G401 (cell line): ENCODE measurements at regions not wholly inside any gene's neighbourhood (a gene's known extent, or its start where the extent isn't known, plus 50 kb on each side); places are given as distances from the start of the nearest gene placed in this dataset.
"Not testable (repeated sequence)": the region's sequence is repeated elsewhere in the genome, so short reads cannot be mapped to it uniquely, and the experiment has no call there.

Experiments
- DNase-seq: peaks from one replicate; pipeline ENCODE4 v3.0.0-alpha.2; 2015; ENCODE audit warnings: low spot score
- in situ Hi-C: cut with HindIII; loops from 2 replicates; pipeline ENCODE4 v1.10.0; 2016; ENCODE audit warnings: low sequenced_read_pairs, mixed read lengths

DNA sequence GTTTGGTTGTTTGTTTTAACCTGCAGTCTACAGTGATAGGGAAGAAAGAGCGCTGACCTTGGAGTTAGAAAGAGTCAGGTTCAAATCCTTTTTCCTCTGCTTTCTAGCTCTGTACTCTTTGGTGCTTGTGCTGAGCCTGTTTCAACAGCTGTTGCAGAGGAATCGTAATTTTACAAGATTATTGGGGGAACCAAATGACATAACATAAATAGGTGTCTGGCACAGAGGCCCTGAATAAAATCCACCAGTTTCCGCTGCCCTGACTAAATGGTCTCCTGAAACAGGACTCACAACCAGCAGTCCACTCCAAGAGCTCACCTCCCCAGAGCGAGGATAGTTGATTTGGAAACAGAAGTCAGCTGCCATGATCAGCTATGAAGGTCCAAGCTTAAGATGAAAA lies 125.0 kb upstream of the CDC42EP3 start:
- in situ Hi-C loops = no loop called here
- DNase-seq = no peak

DNA sequence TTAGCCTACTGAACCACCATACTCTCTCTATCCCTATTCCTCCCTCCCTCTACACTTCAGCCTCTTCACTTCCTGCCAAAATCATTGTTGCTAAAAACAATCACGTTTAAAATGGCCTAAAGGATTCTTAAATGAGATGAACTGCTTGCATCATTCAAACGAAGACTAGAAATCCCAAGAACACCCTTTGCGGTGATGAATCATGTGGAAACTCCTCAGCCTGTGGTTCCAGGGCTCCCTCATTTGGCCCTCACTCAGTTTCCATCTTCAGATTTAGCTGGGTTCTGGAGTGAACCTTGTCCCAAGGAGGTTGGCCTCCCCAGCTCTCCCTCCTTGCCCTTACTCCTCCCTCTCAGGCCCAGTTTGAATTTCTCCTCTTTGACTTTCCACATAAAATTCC lies 125.6 kb upstream of the CDC42EP3 start:
- DNase-seq = no peak
- in situ Hi-C loops = no loop called here

GRCh38 chr2:37798315-37799005 lies 126.6 kb upstream of the RMDN2 start:
- in situ Hi-C loops = no loop called here
- DNase-seq = no peak

GRCh38 chr2:37800176-37800858 lies 124.8 kb upstream of the RMDN2 start:
- in situ Hi-C loops = no loop called here
- no peak for DNase-seq

- in situ Hi-C loops = no loop called here
- DNase-seq = no peak
These were observed 122.8 kb upstream of the RMDN2 start for GRCh38 chr2:37802211-37802752.

DNA sequence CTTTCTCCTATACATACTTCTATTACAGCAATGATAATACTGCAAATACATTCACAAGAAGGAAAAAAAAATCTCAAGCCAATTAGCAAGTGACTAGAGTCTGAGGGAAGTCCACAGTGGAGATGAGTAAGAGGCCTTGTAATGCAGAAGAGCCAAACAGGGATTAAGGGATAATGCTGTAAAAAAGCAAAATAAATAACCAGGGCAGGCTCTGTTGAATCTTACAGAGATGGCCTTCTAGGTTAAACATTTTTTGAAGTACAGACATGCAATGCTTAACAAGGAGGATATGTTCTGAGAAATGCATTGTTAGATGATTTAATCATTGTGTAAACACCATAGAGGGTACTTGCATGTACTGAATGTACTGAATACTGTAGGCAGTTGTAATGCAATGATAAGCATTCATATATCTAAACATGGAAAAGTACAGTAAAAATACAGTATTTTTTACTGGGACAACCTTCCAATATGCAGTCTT lies 122.1 kb upstream of the RMDN2 start:
- DNase-seq = no peak
- in situ Hi-C loops = no loop called here

DNA sequence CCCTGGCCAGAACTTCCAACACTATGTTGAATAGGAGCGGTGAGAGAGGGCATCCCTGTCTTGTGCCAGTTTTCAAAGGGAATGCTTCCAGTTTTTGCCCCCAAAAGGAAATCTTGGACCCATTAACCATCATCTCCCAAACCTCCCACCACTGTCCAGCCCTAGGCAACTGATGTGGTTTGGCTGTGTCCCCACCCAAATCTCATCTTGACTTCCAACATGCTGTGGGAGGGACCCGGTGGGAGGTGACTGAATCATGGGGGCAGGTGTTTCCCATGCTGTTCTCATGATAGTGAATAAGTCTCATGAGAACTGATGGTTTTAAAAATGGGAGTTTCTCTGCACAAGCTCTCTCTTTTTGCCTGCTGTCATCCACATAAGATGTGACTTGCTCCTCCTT lies 119.1 kb upstream of the RMDN2 start:
- DNase-seq, in situ Hi-C loops: not testable (repeated sequence)

DNA sequence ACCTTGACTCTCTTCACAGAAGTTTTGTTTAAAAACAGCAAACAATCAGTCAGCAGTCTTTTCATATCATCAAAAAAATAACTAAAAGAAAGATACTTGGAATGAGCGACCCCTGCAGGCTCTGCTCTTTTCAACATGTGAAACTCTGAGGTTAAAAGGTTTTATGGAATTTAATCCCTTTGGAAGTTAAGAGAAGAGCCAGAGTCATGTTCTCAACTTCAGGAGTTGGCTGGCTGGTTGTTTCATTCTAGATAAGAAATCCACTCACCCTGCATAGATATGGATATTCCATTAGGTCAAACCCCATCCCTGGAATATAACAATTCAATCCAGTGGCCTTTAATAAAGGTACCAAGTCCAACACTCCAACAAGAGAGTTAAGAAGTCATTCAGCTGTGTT lies 115.6 kb upstream of the RMDN2 start:
- DNase-seq = no peak
- in situ Hi-C loops = no loop called here

- DNase-seq = no peak
- in situ Hi-C loops = no loop called here
These were observed 115.0 kb upstream of the RMDN2 start for GRCh38 chr2:37809931-37810570.

- no peak for DNase-seq
- in situ Hi-C loops = no loop called here
These were observed 112.7 kb upstream of the RMDN2 start for GRCh38 chr2:37812414-37812813.

- in situ Hi-C loops = no loop called here
- no peak for DNase-seq
These were observed 112.0 kb upstream of the RMDN2 start for GRCh38 chr2:37812941-37813730.

DNA sequence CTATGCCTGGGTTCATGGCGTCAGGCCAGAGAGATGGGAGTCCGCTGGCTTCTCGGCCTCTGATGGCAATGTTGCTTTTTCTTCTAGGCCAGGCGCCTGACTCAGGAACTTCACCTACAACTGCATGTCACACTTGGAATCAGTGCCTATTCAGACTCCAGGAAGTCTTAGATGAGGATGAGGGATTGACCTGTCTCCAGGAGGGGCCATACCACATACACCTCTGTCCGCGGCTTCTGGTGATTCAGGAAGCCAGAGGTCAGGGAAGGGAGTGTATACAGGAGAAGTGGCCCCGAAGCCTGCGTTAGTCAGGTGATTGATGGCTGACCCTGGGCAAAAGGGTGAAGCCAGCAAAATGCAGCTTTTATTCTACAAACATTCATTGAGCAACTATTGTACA lies 109.1 kb upstream of the RMDN2 start:
- no peak for DNase-seq
- in situ Hi-C loops = no loop called here

- no peak for DNase-seq
- in situ Hi-C loops = no loop called here
These were observed 108.4 kb upstream of the RMDN2 start for GRCh38 chr2:37816686-37817085.

DNA sequence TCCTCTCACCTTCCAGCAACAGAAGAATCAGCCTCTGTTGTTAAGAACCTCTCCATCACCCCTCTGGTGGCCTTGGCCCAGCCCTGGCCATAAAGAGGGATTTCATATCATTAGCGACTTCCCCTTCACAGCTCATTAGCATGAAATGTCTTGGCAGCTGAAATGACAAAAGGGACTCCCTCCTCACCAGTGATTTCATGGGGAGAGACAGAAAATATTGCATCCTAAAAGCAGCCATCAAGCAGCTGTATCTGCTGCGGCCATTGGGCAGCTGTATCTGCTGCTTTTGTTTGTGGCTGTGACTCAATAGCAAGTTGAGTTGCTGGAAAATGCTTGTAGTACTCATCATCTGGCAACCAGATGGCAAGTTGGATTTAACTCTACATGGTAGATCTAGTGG lies 105.9 kb upstream of the RMDN2 start:
- no peak for DNase-seq
- in situ Hi-C loops = no loop called here

DNA sequence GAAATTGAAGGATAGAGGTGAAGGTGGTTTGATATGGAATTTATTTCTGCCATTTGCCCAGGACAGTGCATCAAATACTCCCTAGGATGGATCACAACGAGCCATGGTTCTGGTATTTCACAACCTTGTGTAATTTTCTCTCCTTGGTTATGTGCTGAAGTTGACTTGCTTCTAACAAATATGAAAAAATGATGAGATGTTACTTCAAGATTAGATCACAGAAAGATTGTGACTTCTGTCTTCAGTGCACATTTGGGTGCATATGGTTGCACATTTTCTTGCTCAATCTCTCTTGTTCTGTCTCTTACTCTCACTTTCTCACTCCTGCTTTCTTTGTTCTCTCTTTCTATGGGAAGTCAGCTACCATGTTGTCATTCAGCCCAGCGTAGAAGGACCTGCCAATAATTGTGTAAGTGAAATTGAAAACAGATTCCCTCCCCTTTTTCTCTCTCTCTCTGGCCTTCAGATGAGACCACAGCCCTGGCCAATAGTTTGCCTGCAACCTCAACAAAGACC lies 104.6 kb upstream of the RMDN2 start:
- no peak for DNase-seq

DNA sequence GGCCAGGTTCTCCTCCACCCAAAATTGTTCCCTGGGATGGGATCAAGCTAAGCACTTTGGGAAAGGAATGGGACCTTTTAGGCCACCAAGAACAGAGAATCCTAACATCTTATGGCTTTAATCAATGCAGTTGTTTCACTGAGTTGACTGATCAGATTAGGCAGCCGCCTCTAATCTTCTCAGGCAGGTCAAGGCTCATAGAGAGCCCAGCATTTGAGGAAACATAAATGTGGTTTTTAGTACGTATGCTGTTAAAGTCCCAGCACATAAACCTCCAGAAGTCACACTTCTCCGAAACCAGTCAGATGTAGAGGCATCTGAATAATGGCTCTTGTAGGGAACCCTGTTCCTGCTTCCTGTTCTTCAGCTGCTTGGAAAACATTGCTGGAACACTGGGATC lies 99.5 kb upstream of the RMDN2 start:
- no peak for DNase-seq
- in situ Hi-C loops = loop anchor here (25.0 kb wide), 1 partner anchor 413 kb away; no protein-coding TSS in a partner anchor

More for the DNA sequence above, 104.6 kb upstream of the RMDN2 start:
- in situ Hi-C loops = no loop called here

GRCh38 chr2:37826611-37827010 lies 98.5 kb upstream of the RMDN2 start:
- in situ Hi-C loops = loop anchor here (25.0 kb wide), 1 partner anchor 414 kb away; no protein-coding TSS in a partner anchor
- DNase-seq = no peak

DNA sequence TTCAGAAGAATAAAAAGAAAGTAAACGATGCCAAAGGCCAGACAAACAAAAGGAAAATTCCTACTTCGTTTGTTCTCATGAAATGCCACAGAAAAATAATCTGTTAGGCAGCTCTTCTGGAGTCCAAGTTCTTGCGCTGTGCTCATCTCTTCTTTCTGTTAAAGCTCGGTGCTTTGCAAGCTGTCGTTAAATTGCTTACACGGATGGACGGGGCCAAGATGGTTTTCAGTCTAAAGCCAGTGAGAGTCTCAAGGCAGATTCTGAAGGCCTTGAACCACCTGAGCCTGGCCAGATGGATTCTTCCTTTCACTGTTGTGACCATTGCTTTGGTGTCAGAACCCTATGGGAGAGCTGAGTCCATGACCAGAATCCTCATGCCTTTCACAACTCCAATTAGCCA lies 97.6 kb upstream of the RMDN2 start:
- in situ Hi-C loops = loop anchor here (25.0 kb wide), 1 partner anchor 415 kb away; no protein-coding TSS in a partner anchor
- DNase-seq = no peak

DNA sequence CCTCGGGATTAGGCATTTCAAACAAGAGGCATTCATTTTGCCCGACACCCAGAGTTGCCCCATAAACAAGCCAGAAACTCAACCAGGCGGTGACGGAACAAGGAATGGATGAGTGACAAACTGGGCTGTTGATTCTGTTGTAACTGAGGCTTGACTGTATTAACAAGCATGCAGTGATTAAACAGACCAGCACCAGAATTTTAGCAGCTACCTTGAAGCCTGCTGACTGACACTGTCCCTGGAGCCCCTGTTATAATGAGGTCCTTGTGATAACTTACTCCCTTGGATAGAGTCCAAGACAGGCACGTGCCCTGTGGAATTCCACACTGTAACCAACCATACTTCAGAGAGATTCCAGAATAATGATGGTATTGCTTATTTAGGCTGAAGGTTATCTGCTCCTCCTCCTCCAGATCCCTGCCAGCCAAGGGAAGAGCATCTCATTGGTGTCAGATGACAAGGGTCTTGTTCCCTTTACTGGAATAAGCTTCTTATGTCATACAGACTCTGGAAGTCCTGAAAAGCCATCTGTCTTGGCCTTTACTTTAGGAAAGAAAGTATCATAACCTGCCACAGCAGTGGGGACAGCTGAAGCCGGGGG lies 97.1 kb upstream of the RMDN2 start:
- DNase-seq = no peak
- in situ Hi-C loops = loop anchor here (25.0 kb wide), 1 partner anchor 416 kb away; no protein-coding TSS in a partner anchor
